ENCODE measurements at regions not wholly inside any gene's neighbourhood (a gene's known extent, or its start where the extent isn't known, plus 50 kb on each side); places are given as distances from the start of the nearest gene placed in this dataset.
"Not testable (repeated sequence)": the region's sequence is repeated elsewhere in the genome, so short reads cannot be mapped to it uniquely, and the experiment has no call there.

- FAIRE-seq (no peak), DNase-seq (ENCODE audit: insufficient read length, low spot score) (no peak)
Observed at GRCh38 chr1:189311915-189312314, 1165.7 kb downstream of the BRINP3 start.

- no peak for DNase-seq (ENCODE audit: insufficient read length, low spot score)
Observed at GRCh38 chr1:189312499-189312898, 1165.2 kb downstream of the BRINP3 start.

GRCh38 chr1:189313488-189313887 lies 1164.2 kb downstream of the BRINP3 start:
- no peak for DNase-seq (ENCODE audit: insufficient read length, low spot score)
- FAIRE-seq, result no peak

More at GRCh38 chr1:189312499-189312898, 1165.2 kb downstream of the BRINP3 start:
- FAIRE-seq, result no peak

GRCh38 chr1:189315035-189315901 lies 1162.4 kb downstream of the BRINP3 start:
- no peak for FAIRE-seq
- no peak for DNase-seq (ENCODE audit: insufficient read length, low spot score)

- FAIRE-seq (no peak), DNase-seq (ENCODE audit: insufficient read length, low spot score) (peak; percentile 9)
Observed at GRCh38 chr1:189323091-189323490, 1154.6 kb downstream of the BRINP3 start.

GRCh38 chr1:189331071-189331470 lies 1146.6 kb downstream of the BRINP3 start:
- not testable (repeated sequence) for DNase-seq (ENCODE audit: insufficient read length, low spot score); FAIRE-seq

GRCh38 chr1:189336115-189337100 lies 1141.3 kb downstream of the BRINP3 start:
- no peak for DNase-seq (ENCODE audit: insufficient read length, low spot score)
- peak; percentile 63 for FAIRE-seq

GRCh38 chr1:189349607-189350006 lies 1128.1 kb downstream of the BRINP3 start:
- DNase-seq (ENCODE audit: insufficient read length, low spot score) (no peak), FAIRE-seq (no peak)

- DNase-seq (ENCODE audit: insufficient read length, low spot score) (no peak), FAIRE-seq (no peak)
Observed at GRCh38 chr1:189350983-189351616, 1126.6 kb downstream of the BRINP3 start.

- no peak for FAIRE-seq
Observed at GRCh38 chr1:189351960-189352359, 1125.7 kb downstream of the BRINP3 start.

GRCh38 chr1:189356206-189356605 lies 1121.5 kb downstream of the BRINP3 start:
- no peak for FAIRE-seq
- no peak for DNase-seq (ENCODE audit: insufficient read length, low spot score)

More at GRCh38 chr1:189351960-189352359, 1125.7 kb downstream of the BRINP3 start:
- DNase-seq (ENCODE audit: insufficient read length, low spot score), result no peak

- no peak for DNase-seq (ENCODE audit: insufficient read length, low spot score)
- no peak for FAIRE-seq
Observed at GRCh38 chr1:189357317-189357716, 1120.3 kb downstream of the BRINP3 start.

- FAIRE-seq (no peak), DNase-seq (ENCODE audit: insufficient read length, low spot score) (no peak)
Observed at GRCh38 chr1:189369612-189370011, 1108.1 kb downstream of the BRINP3 start.

GRCh38 chr1:189374816-189375215 lies 1102.8 kb downstream of the BRINP3 start:
- FAIRE-seq, result no peak
- DNase-seq (ENCODE audit: insufficient read length, low spot score), result peak; percentile 7

- FAIRE-seq (no peak), DNase-seq (ENCODE audit: insufficient read length, low spot score) (no peak)
Observed at GRCh38 chr1:189405419-189405818, 1072.2 kb downstream of the BRINP3 start.

GRCh38 chr1:189409774-189410173 lies 1067.9 kb downstream of the BRINP3 start:
- FAIRE-seq (no peak), DNase-seq (ENCODE audit: insufficient read length, low spot score) (no peak)

- DNase-seq (ENCODE audit: insufficient read length, low spot score) (no peak), FAIRE-seq (no peak)
Observed at GRCh38 chr1:189424746-189425331, 1052.8 kb downstream of the BRINP3 start.

- FAIRE-seq (no peak), DNase-seq (ENCODE audit: insufficient read length, low spot score) (peak; percentile 5)
Observed at GRCh38 chr1:189429610-189430009, 1048.1 kb downstream of the BRINP3 start.

GRCh38 chr1:189431447-189431846 lies 1046.2 kb downstream of the BRINP3 start:
- FAIRE-seq, result no peak
- no peak for DNase-seq (ENCODE audit: insufficient read length, low spot score)

GRCh38 chr1:189432753-189433152 lies 1044.9 kb downstream of the BRINP3 start:
- FAIRE-seq (no peak), DNase-seq (ENCODE audit: insufficient read length, low spot score) (no peak)

Measured in HTR-8/SVneo (cell line).